GM03348 (cell line): ENCODE measurements at regions not wholly inside any gene's neighbourhood (a gene's known extent, or its start where the extent isn't known, plus 50 kb on each side); places are given as distances from the start of the nearest gene placed in this dataset.

ENCODE experiments used
- DNase-seq: peaks from one replicate; pipeline ENCODE4 v3.0.0; 2012; ENCODE audit warnings: low spot score

- DNase-seq, result no peak
Observed at GRCh38 chr13:97111756-97112155, 110.4 kb upstream of the MBNL2 start.

GRCh38 chr13:97112446-97113152 is 109.5 kb upstream of the MBNL2 start:
- no peak for DNase-seq

- no peak for DNase-seq
Observed at GRCh38 chr13:97113231-97114001, 108.7 kb upstream of the MBNL2 start.

GRCh38 chr13:97114651-97115050 is 107.5 kb upstream of the MBNL2 start:
- no peak for DNase-seq

GRCh38 chr13:97116754-97117153 is 105.4 kb upstream of the MBNL2 start:
- DNase-seq, result peak; percentile 44

- no peak for DNase-seq
Observed at GRCh38 chr13:97117388-97117910, 104.7 kb upstream of the MBNL2 start.

- no peak for DNase-seq
Observed at GRCh38 chr13:97119943-97120342, 102.2 kb upstream of the MBNL2 start.

GRCh38 chr13:97120346-97120745 is 101.8 kb upstream of the MBNL2 start:
- DNase-seq, result no peak

- no peak for DNase-seq
Observed at GRCh38 chr13:97120976-97121375, 101.2 kb upstream of the MBNL2 start.

- DNase-seq, result no peak
Observed at GRCh38 chr13:97121894-97122293, 100.2 kb upstream of the MBNL2 start.

- DNase-seq, result peak; percentile 46
Observed at GRCh38 chr13:97122381-97122996, 99.6 kb upstream of the MBNL2 start.

- DNase-seq, result no peak
Observed at GRCh38 chr13:97124206-97124605, 97.9 kb upstream of the MBNL2 start.

GRCh38 chr13:97124915-97125809 is 97.0 kb upstream of the MBNL2 start:
- DNase-seq, result peak; percentile 62

GRCh38 chr13:97125810-97126738 is 96.1 kb upstream of the MBNL2 start:
- peak; percentile 60 for DNase-seq

GRCh38 chr13:97127842-97128241 is 94.3 kb upstream of the MBNL2 start:
- no peak for DNase-seq

GRCh38 chr13:97130190-97130589 is 91.9 kb upstream of the MBNL2 start:
- no peak for DNase-seq

GRCh38 chr13:97131447-97131846 is 90.7 kb upstream of the MBNL2 start:
- no peak for DNase-seq

- no peak for DNase-seq
Observed at GRCh38 chr13:97133554-97133953, 88.6 kb upstream of the MBNL2 start.

- no peak for DNase-seq
Observed at GRCh38 chr13:97133955-97134354, 88.2 kb upstream of the MBNL2 start.

- DNase-seq, result no peak
Observed at GRCh38 chr13:97134364-97135095, 87.6 kb upstream of the MBNL2 start.
